ENCODE measurements at regions not wholly inside any gene's neighbourhood (a gene's known extent, or its start where the extent isn't known, plus 50 kb on each side); places are given as distances from the start of the nearest gene placed in this dataset.

- TF ChIP-seq, protein P1, sequence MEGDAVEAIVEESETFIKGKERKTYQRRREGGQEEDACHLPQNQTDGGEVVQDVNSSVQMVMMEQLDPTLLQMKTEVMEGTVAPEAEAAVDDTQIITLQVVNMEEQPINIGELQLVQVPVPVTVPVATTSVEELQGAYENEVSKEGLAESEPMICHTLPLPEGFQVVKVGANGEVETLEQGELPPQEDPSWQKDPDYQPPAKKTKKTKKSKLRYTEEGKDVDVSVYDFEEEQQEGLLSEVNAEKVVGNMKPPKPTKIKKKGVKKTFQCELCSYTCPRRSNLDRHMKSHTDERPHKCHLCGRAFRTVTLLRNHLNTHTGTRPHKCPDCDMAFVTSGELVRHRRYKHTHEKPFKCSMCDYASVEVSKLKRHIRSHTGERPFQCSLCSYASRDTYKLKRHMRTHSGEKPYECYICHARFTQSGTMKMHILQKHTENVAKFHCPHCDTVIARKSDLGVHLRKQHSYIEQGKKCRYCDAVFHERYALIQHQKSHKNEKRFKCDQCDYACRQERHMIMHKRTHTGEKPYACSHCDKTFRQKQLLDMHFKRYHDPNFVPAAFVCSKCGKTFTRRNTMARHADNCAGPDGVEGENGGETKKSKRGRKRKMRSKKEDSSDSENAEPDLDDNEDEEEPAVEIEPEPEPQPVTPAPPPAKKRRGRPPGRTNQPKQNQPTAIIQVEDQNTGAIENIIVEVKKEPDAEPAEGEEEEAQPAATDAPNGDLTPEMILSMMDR (IDR thresholded peaks at IDR 0.05): no peak
- no peak for TF ChIP-seq EP300 (IDR thresholded peaks at IDR 0.05)
Observed at GRCh38 chr11:80163441-80163840, 722.6 kb upstream of the TENM4 start.
